ENCODE measurements at regions not wholly inside any gene's neighbourhood (a gene's known extent, or its start where the extent isn't known, plus 50 kb on each side); places are given as distances from the start of the nearest gene placed in this dataset.

- TF ChIP-seq ZNF548 (tag by site-specific recombination; IDR thresholded peaks at IDR 0.05) (no peak), YY1 (tag by site-specific recombination; IDR thresholded peaks at IDR 0.05) (no peak), ZBTB21 (tag by site-specific recombination; IDR thresholded peaks at IDR 0.05) (no peak), ZNF629 (tag by site-specific recombination; IDR thresholded peaks at IDR 0.05) (no peak), ZNF174 (tag by site-specific recombination; IDR thresholded peaks at IDR 0.05) (no peak), YY2 (tag by site-specific recombination; IDR thresholded peaks at IDR 0.05) (no peak), ZNF747 (tag by site-specific recombination; IDR thresholded peaks at IDR 0.05) (no peak), MEIS1 (CRISPR knock-in tag; IDR thresholded peaks at IDR 0.05; ENCODE audit: borderline replicate concordance) (no peak), ZNF138 (tag by site-specific recombination; IDR thresholded peaks at IDR 0.05; ENCODE audit: borderline replicate concordance) (no peak), ZNF239 (tag by site-specific recombination; IDR thresholded peaks at IDR 0.05) (no peak), ZNF76 (tag by site-specific recombination; IDR thresholded peaks at IDR 0.05; ENCODE audit: borderline replicate concordance, low read depth) (no peak)
- H3K36me3 ChIP-seq (ENCODE audit: control insufficient read depth in 2 of 2, insufficient read depth in 1 of 2, low read length in 2 of 2), result no peaks in the 10 kb centered on the region
- ChIA-PET CTCF (no interaction called here), POLR2A (no interaction called here)
- H3K9me3 ChIP-seq (ENCODE audit: control insufficient read depth, insufficient read depth, low read depth, low read length), result no peaks in the 10 kb centered on the region
- H3K27ac ChIP-seq (ENCODE audit: extremely low read depth, low read depth, low read length), result no peak overlapping the region
- H3K4me1 ChIP-seq (ENCODE audit: control insufficient read depth, insufficient read depth, low read length), result no peaks in the 10 kb centered on the region
- no peak overlapping the region for H3K4me3 ChIP-seq (ENCODE audit: low read depth, low read length)
These were observed 203.5 kb upstream of the OBI1 start for GRCh38 chr13:78862446-78862845.

- ChIA-PET POLR2A (no interaction called here), CTCF (no interaction called here)
- H3K36me3 ChIP-seq (ENCODE audit: control insufficient read depth in 2 of 2, insufficient read depth in 1 of 2, low read length in 2 of 2), result no peaks in the 10 kb centered on the region
- no peak overlapping the region for H3K27ac ChIP-seq (ENCODE audit: extremely low read depth, low read depth, low read length)
- H3K4me1 ChIP-seq (ENCODE audit: control insufficient read depth, insufficient read depth, low read length), result no peaks in the 10 kb centered on the region
- H3K4me3 ChIP-seq (ENCODE audit: low read depth, low read length), result no peak overlapping the region
- no peaks in the 10 kb centered on the region for H3K9me3 ChIP-seq (ENCODE audit: control insufficient read depth, insufficient read depth, low read depth, low read length)
- TF ChIP-seq ZBTB26 (tag by site-specific recombination; optimal IDR thresholded peaks at IDR 0.05), result no peak
- no peak for TF ChIP-seq ZNF174 (tag by site-specific recombination; IDR thresholded peaks at IDR 0.05)
- no peak for TF ChIP-seq ZNF580 (tag by site-specific recombination; IDR thresholded peaks at IDR 0.05)
- no peak for TF ChIP-seq ZNF843 (tag by site-specific recombination; IDR thresholded peaks at IDR 0.05)
- TF ChIP-seq ZNF777 (tag by site-specific recombination; IDR thresholded peaks at IDR 0.05; ENCODE audit: borderline replicate concordance), result no peak
- TF ChIP-seq ZNF148 (tag by site-specific recombination; IDR thresholded peaks at IDR 0.05; ENCODE audit: borderline replicate concordance), result no peak
- no peak for TF ChIP-seq KLF7 (tag by site-specific recombination; IDR thresholded peaks at IDR 0.05; ENCODE audit: borderline replicate concordance)
- no peak for TF ChIP-seq PRDM1 (tag by site-specific recombination; IDR thresholded peaks at IDR 0.05)
- no peak for TF ChIP-seq ZNF645 (tag by site-specific recombination; IDR thresholded peaks at IDR 0.05)
- TF ChIP-seq ZNF239 (tag by site-specific recombination; IDR thresholded peaks at IDR 0.05), result no peak
- TF ChIP-seq INSM2 (tag by site-specific recombination; IDR thresholded peaks at IDR 0.05), result no peak
- no peak for TF ChIP-seq ZNF248 (tag by site-specific recombination; IDR thresholded peaks at IDR 0.05)
- no peak for TF ChIP-seq ZNF133 (tag by site-specific recombination; IDR thresholded peaks at IDR 0.05)
- no peak for TF ChIP-seq ZSCAN4 (tag by site-specific recombination; IDR thresholded peaks at IDR 0.05)
- TF ChIP-seq ZNF707 (tag by site-specific recombination; IDR thresholded peaks at IDR 0.05), result no peak
- no peak for TF ChIP-seq ZNF626 (tag by site-specific recombination; IDR thresholded peaks at IDR 0.05)
- no peak for TF ChIP-seq ZNF830 (tag by site-specific recombination; IDR thresholded peaks at IDR 0.05; ENCODE audit: low read depth)
These were observed 193.8 kb upstream of the OBI1 start for GRCh38 chr13:78852709-78853108.
